H4 (cell line): ENCODE measurements at regions not wholly inside any gene's neighbourhood (a gene's known extent, or its start where the extent isn't known, plus 50 kb on each side); places are given as distances from the start of the nearest gene placed in this dataset.
"Not testable (repeated sequence)": the region's sequence is repeated elsewhere in the genome, so short reads cannot be mapped to it uniquely, and the experiment has no call there.

Experiments used
- DNase-seq: peaks from one replicate; pipeline ENCODE4 v3.0.0-alpha.2; 2015; ENCODE audit warnings: low spot score

- no peak for DNase-seq
Measured at GRCh38 chr2:215658635-215659305, 222.9 kb upstream of the FN1 start.

DNA sequence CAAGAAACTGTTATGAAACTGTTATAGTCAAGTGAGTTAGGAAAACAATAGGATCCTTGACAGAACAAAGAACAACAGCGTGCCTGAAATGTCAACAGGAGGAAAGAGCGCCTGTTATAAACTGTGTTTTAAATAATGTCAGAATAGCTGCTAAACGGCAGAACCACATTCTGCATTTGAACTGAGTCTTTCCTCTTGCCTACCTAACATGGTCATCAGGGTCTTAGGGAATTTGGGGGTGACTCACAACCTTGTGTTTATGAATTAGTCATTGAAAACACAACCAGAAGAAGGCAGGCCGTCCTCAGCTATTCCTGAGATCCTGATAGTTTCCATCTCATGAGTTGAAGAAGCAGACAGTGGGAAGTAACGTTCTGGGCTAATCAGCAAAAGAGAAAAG, 222.0 kb upstream of the FN1 start:
- peak; percentile 79 for DNase-seq

DNA sequence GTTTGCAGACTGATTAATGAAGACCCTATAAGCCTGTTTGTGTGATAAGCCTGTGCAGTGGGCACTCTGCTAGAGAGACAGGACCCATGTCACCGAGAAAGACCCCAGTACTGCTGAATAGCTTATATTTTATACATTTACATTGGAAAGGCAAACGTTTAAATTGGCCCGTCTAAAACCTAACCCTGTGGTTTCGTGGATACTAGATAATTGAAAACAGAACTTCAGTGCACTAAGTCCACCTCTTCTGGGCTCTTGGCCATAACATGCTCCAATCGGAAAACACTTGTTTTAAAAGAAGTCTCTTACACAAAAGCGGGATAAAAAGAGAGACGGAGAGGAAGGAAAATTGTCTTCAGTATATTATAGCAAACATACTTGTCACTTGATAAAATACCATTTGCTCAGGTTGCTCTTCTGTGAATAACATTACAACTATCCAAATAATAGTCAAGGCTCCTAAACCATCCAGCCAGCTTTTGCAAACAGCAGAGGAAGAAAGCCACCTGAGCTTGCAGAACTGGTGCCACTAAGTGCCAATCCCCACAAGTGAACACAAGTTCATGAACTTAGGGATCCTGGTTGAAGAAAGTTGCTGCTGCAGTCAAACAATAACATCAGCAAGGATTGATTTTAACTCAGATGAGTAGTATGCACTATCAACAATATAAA, 218.4 kb upstream of the FN1 start:
- DNase-seq: no peak

- DNase-seq: no peak
Measured at GRCh38 chr2:215653344-215654030, 217.6 kb upstream of the FN1 start.

DNA sequence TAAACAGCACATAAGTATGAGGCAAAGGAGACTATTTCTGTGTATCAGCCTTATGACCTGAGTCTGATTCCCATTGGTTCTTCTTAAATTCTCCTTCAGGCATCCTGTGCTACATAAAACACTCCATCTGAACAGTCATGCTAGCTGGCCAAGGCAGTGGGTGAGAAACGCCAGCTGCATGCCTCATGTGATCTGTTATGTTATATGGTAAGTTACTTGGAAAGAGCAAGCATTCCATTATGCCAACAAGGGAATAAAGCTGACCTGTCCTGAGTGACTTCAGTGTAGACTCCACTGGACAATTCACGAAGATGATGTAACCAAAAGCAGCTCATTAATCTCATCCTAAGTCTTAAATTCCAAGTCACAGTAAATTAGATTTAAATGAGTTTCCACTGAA, 216.5 kb upstream of the FN1 start:
- DNase-seq: no peak

DNA sequence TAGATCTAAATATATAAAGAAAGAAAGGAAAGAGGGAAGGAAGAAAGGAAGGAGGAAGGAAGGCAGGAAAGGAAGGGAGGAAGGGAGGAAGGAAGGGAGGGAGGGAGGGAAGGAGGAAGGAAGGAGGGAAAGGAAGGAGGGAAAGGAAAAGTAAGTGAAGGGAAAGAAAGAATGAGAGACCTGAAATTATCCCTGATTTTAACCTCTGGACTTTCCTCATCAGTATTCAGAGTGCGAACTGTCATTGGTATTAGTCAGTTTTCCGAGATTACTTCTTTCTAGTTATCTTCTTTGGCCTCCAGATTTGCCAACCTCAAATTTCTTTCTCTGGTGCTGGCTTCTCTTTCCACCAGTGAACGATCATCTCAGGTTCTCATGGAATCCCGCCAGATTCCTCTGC, 215.5 kb upstream of the FN1 start:
- no peak for DNase-seq

- DNase-seq: no peak
Measured at GRCh38 chr2:215644233-215644897, 208.5 kb upstream of the FN1 start.

DNA sequence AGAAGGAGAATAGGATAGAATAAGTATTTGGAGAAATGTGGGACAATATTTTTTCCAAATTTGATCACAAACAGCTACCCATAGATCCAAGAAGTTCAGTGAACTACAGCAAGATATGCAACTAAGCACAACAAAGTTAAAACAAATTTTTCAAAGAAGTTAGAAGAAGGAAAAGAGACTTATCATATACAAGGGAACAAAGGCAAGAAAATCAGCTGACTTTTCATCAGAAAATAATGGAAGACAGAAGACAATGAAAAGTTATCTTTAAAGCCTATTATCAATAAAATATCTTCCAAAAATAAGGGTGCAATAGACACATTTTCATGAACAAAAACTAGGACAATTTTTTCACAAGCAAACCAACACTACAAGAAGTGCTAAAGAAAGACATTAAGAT, 202.8 kb upstream of the FN1 start:
- DNase-seq: no peak

GRCh38 chr2:215637651-215638050, 201.8 kb upstream of the FN1 start:
- no peak for DNase-seq

- DNase-seq: no peak
Measured at GRCh38 chr2:215636816-215637215, 200.9 kb upstream of the FN1 start.

DNA sequence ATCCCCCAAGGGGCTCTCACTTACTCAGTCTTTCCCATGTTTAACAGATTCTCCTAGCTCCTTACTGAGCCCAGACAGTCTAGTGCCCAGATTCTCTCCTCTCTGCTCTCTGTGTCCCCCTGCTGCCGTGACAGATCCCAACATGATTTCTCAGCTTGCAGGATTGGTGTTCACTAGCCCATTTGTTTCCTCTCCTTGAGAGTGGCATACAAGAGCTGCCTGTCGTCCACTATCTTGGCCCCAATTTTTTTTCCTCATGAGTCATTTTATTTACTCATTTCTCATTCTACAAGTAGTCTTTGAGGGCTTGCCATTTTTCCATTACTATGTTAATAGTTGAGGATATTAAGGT, 199.9 kb upstream of the FN1 start:
- DNase-seq: no peak

DNA sequence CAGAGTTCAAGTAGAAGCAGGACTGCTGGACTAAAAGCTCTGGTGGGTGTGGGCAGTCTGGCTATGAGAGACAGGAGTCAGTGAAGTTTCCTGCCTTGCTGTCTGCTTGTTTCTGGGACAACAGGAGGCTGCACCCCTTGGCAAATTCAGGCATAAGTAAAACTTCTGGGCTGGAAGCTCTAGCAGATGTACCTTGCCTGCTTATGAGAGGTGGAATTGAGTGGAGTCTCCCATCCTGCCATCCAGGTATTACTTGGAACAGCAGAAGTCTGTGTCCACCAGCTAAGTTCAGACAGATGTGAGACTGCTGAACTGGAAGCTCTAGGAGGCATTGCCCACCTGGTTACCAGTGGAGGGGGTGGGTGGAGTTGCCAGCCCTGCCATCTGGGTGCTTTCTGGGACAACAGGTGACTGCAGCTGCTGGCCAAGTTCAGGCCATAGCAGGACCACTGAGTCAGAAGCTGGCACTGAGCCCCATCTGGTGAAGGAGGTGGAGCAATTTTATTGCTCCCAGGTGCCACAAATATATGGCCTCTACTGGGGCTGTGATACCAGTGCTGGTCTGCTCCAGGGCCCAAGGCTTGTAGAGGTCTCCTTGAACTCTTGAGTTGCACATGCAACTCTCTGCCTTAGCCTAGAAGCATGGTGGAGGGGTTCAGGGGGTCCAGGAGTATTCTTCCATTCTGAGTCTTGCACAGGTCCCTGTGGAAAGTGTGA, 199.4 kb upstream of the FN1 start:
- no peak for DNase-seq

- DNase-seq: no peak
Measured at GRCh38 chr2:215633360-215633759, 197.5 kb upstream of the FN1 start.

- DNase-seq: no peak
Measured at GRCh38 chr2:215631696-215632095, 195.8 kb upstream of the FN1 start.

GRCh38 chr2:215630796-215631195, 194.9 kb upstream of the FN1 start:
- not testable (repeated sequence) for DNase-seq

- no peak for DNase-seq
Measured at GRCh38 chr2:215627771-215628170, 191.9 kb upstream of the FN1 start.

GRCh38 chr2:215626812-215627281, 191.0 kb upstream of the FN1 start:
- DNase-seq: no peak

GRCh38 chr2:215626063-215626462, 190.2 kb upstream of the FN1 start:
- DNase-seq: no peak

DNA sequence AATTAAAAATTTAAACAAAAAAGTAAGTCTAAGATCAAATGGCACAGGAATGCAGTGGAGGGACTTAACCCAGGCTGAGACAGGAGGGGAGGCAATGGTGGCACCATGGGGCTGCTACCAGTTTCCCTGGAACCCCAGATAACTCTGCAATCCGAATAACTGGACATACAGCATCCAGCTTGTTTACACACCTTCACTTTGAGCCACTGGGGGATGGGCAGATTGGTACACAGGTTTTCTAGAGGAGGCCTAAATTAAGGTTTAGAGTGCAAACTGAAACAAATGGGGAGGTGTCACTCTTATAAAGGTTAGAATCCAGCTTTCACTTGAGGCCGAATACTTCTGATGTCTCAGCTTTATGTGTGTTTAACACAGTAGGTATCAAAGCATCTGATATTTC, 189.3 kb upstream of the FN1 start:
- no peak for DNase-seq

- peak; percentile 70 for DNase-seq
Measured at GRCh38 chr2:215624423-215624829, 188.6 kb upstream of the FN1 start.

- DNase-seq: peak; percentile 31
Measured at GRCh38 chr2:215622837-215623236, 187.0 kb upstream of the FN1 start.

DNA sequence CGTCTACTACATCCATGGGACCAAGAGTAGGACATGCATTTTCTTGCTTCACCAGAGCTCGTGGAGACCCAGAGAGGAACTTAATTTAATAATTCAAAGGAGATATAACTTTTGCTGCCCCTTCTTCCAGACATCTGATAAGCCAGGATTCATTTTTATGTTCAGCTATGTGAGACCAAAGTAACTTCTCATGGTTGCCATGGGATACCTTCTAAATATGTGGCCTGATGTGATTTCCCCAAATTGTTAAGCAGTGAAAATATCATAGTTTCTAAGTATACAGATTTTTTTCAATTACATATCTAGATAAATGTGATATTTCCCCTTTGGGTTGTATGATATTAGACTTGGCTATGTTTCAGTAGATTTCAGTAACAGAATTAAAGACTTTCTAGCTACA, 185.5 kb upstream of the FN1 start:
- DNase-seq: no peak
